ENCODE measurements at regions not wholly inside any gene's neighbourhood (a gene's known extent, or its start where the extent isn't known, plus 50 kb on each side); places are given as distances from the start of the nearest gene placed in this dataset.

GRCh38 chr2:23111263-23111662 is 273.7 kb upstream of the KLHL29 start:
- Histone ChIP-seq H2AFZ (ENCODE audit: low read depth, low read length) (no peak overlapping the region), H3K27ac (ENCODE audit: low read length) (no peak overlapping the region), H3K4me2 (ENCODE audit: low read length) (no peak overlapping the region), H3K36me3 (replicated peaks; ENCODE audit: low read depth, low read length) (no peaks in the 10 kb centered on the region), H3K4me1 (ENCODE audit: low read length) (no peaks in the 10 kb centered on the region), H3K79me2 (ENCODE audit: low read length) (no peaks in the 10 kb centered on the region), H3K9ac (ENCODE audit: low read length) (no peak overlapping the region), H3K9me3 (ENCODE audit: insufficient read depth, low read length) (no peaks in the 10 kb centered on the region), H3K27me3 (ENCODE audit: low read depth, low read length) (no peaks in the 10 kb centered on the region), H4K20me1 (ENCODE audit: insufficient read depth, low read length) (no peaks in the 10 kb centered on the region), H3K4me3 (ENCODE audit: low read length) (no peak overlapping the region)
- TF ChIP-seq EZH2phosphoT487 (IDR thresholded peaks at IDR 0.05; ENCODE audit: low read depth) (no peak), CTCF (IDR thresholded peaks at IDR 0.05; ENCODE audit: low read depth, low read length) (no peak)

GRCh38 chr2:23112517-23112916 is 272.5 kb upstream of the KLHL29 start:
- Histone ChIP-seq H3K79me2 (ENCODE audit: low read length) (no peaks in the 10 kb centered on the region), H2AFZ (ENCODE audit: low read depth, low read length) (no peak overlapping the region), H3K27ac (ENCODE audit: low read length) (no peak overlapping the region), H3K4me2 (ENCODE audit: low read length) (no peak overlapping the region), H3K36me3 (replicated peaks; ENCODE audit: low read depth, low read length) (no peaks in the 10 kb centered on the region), H3K4me3 (ENCODE audit: low read length) (no peak overlapping the region), H4K20me1 (ENCODE audit: insufficient read depth, low read length) (no peaks in the 10 kb centered on the region), H3K9me3 (ENCODE audit: insufficient read depth, low read length) (no peaks in the 10 kb centered on the region), H3K27me3 (ENCODE audit: low read depth, low read length) (no peaks in the 10 kb centered on the region), H3K4me1 (ENCODE audit: low read length) (no peaks in the 10 kb centered on the region), H3K9ac (ENCODE audit: low read length) (no peak overlapping the region)
- TF ChIP-seq CTCF (IDR thresholded peaks at IDR 0.05; ENCODE audit: low read depth, low read length) (no peak), EZH2phosphoT487 (IDR thresholded peaks at IDR 0.05; ENCODE audit: low read depth) (no peak)

- no peaks in the 10 kb centered on the region for H3K4me1 ChIP-seq (ENCODE audit: low read length)
- H3K4me2 ChIP-seq (ENCODE audit: low read length) = no peak overlapping the region
- no peak overlapping the region for H2AFZ ChIP-seq (ENCODE audit: low read depth, low read length)
- no peaks in the 10 kb centered on the region for H3K27me3 ChIP-seq (ENCODE audit: low read depth, low read length)
- H3K27ac ChIP-seq (ENCODE audit: low read length) = no peak overlapping the region
- H3K79me2 ChIP-seq (ENCODE audit: low read length) = no peaks in the 10 kb centered on the region
- no peaks in the 10 kb centered on the region for H3K36me3 ChIP-seq (replicated peaks; ENCODE audit: low read depth, low read length)
- TF ChIP-seq CTCF (IDR thresholded peaks at IDR 0.05; ENCODE audit: low read depth, low read length) (no peak), EZH2phosphoT487 (IDR thresholded peaks at IDR 0.05; ENCODE audit: low read depth) (no peak)
- no peak overlapping the region for H3K9ac ChIP-seq (ENCODE audit: low read length)
- H3K4me3 ChIP-seq (ENCODE audit: low read length) = no peak overlapping the region
- no peaks in the 10 kb centered on the region for H3K9me3 ChIP-seq (ENCODE audit: insufficient read depth, low read length)
- H4K20me1 ChIP-seq (ENCODE audit: insufficient read depth, low read length) = no peaks in the 10 kb centered on the region
Observed at GRCh38 chr2:23114299-23114698, 270.7 kb upstream of the KLHL29 start.

GRCh38 chr2:23118313-23118712 is 266.7 kb upstream of the KLHL29 start:
- Histone ChIP-seq H3K4me1 (ENCODE audit: low read length) (no peaks in the 10 kb centered on the region), H3K4me3 (ENCODE audit: low read length) (no peak overlapping the region), H4K20me1 (ENCODE audit: insufficient read depth, low read length) (no peaks in the 10 kb centered on the region), H2AFZ (ENCODE audit: low read depth, low read length) (no peak overlapping the region), H3K4me2 (ENCODE audit: low read length) (no peak overlapping the region), H3K27me3 (ENCODE audit: low read depth, low read length) (no peaks in the 10 kb centered on the region), H3K9me3 (ENCODE audit: insufficient read depth, low read length) (no peaks in the 10 kb centered on the region), H3K9ac (ENCODE audit: low read length) (no peak overlapping the region), H3K27ac (ENCODE audit: low read length) (no peak overlapping the region), H3K36me3 (replicated peaks; ENCODE audit: low read depth, low read length) (no peaks in the 10 kb centered on the region), H3K79me2 (ENCODE audit: low read length) (no peaks in the 10 kb centered on the region)
- no peak for TF ChIP-seq CTCF (IDR thresholded peaks at IDR 0.05; ENCODE audit: low read depth, low read length)
- TF ChIP-seq EZH2phosphoT487 (IDR thresholded peaks at IDR 0.05; ENCODE audit: low read depth) = no peak
